ENCODE measurements at regions not wholly inside any gene's neighbourhood (a gene's known extent, or its start where the extent isn't known, plus 50 kb on each side); places are given as distances from the start of the nearest gene placed in this dataset.

DNA sequence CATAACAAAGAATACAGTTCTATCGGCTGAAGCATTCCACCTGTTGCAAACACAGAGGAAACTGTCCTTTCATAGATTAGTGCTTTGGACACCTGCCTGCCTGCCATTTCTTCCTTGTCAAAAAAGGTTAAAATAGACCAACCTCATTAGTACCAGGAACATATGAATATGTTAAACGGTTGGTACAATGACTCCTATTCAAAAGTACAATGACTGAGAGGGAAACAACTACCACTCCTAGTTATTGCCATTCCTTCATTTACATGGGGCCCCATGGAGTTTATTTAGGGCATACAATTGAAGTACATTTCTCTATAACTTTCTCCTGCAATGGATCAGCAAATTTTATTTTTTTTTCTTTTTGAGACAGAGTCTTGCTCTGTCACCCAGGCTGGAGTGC lies 77.4 kb upstream of the PIP5K1B start:
- TF ChIP-seq, protein P1, sequence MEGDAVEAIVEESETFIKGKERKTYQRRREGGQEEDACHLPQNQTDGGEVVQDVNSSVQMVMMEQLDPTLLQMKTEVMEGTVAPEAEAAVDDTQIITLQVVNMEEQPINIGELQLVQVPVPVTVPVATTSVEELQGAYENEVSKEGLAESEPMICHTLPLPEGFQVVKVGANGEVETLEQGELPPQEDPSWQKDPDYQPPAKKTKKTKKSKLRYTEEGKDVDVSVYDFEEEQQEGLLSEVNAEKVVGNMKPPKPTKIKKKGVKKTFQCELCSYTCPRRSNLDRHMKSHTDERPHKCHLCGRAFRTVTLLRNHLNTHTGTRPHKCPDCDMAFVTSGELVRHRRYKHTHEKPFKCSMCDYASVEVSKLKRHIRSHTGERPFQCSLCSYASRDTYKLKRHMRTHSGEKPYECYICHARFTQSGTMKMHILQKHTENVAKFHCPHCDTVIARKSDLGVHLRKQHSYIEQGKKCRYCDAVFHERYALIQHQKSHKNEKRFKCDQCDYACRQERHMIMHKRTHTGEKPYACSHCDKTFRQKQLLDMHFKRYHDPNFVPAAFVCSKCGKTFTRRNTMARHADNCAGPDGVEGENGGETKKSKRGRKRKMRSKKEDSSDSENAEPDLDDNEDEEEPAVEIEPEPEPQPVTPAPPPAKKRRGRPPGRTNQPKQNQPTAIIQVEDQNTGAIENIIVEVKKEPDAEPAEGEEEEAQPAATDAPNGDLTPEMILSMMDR (IDR thresholded peaks at IDR 0.05): no peak
- no peak for TF ChIP-seq POLR2A (IDR thresholded peaks at IDR 0.05)

All from testis (tissue), 2 donors.